Mesothelial cell of epicardium (in vitro differentiated cells): ENCODE measurements at regions not wholly inside any gene's neighbourhood (a gene's known extent, or its start where the extent isn't known, plus 50 kb on each side); places are given as distances from the start of the nearest gene placed in this dataset.

Experiments
- DNase-seq, 2 experiments: peaks; one replicate each; pipeline ENCODE4 v3.0.0; 2021; ENCODE audit warnings: low spot score in 2 of 2; ENCODE audit not compliant: unreplicated experiment in 2 of 2
- H3K27ac Mint-ChIP-seq: 2 replicates; pipeline ENCODE4 v1.8.0; 2021; ENCODE audit warnings: mixed read lengths
- H3K27me3 Mint-ChIP-seq: 2 replicates; pipeline ENCODE4 v1.8.0; 2021; ENCODE audit warnings: low read depth, mixed read lengths
- H3K36me3 Mint-ChIP-seq: 2 replicates; pipeline ENCODE4 v1.8.0; 2021; ENCODE audit warnings: mixed read lengths
- H3K4me1 Mint-ChIP-seq: 2 replicates; pipeline ENCODE4 v1.8.0; 2021; ENCODE audit warnings: mixed read lengths
- H3K4me3 Mint-ChIP-seq: 2 replicates; pipeline ENCODE4 v1.8.0; 2021; ENCODE audit warnings: mild to moderate bottlenecking, moderate library complexity, mixed read lengths
- H3K9me3 Mint-ChIP-seq: 2 replicates; pipeline ENCODE4 v1.8.0; 2021; ENCODE audit warnings: mixed read lengths
- CTCF ChIP-seq: fragments of 200-600 bp; sonication (generic); IDR thresholded peaks from one replicate; pipeline ENCODE4 v1.5.0; 2021; ENCODE audit warnings: antibody characterized with exemption; ENCODE audit not compliant: unreplicated experiment

GRCh38 chr11:134626032-134626431 is 214.0 kb upstream of the B3GAT1 start:
- no peaks in the 10 kb centered on the region for H3K36me3 Mint-ChIP-seq
- no peaks in the 10 kb centered on the region for H3K4me1 Mint-ChIP-seq
- no peak overlapping the region for H3K4me3 Mint-ChIP-seq
- H3K27ac Mint-ChIP-seq = no peak overlapping the region
- no peak for TF ChIP-seq CTCF
- peak in 1 of 2 experiments; percentile 19 for DNase-seq
- H3K27me3 Mint-ChIP-seq = peaks cover 32% of the 10 kb centered on the region
- H3K9me3 Mint-ChIP-seq = no peaks in the 10 kb centered on the region

- no peaks in the 10 kb centered on the region for H3K4me1 Mint-ChIP-seq
- TF ChIP-seq CTCF = no peak
- peak in 1 of 2 experiments; percentile 16 for DNase-seq
- peaks cover 33% of the 10 kb centered on the region for H3K27me3 Mint-ChIP-seq
- H3K27ac Mint-ChIP-seq = no peak overlapping the region
- no peaks in the 10 kb centered on the region for H3K36me3 Mint-ChIP-seq
- no peak overlapping the region for H3K4me3 Mint-ChIP-seq
- no peaks in the 10 kb centered on the region for H3K9me3 Mint-ChIP-seq
Observed at GRCh38 chr11:134625631-134626030, 213.6 kb upstream of the B3GAT1 start.

GRCh38 chr11:134625151-134625550 is 213.1 kb upstream of the B3GAT1 start:
- Mint-ChIP-seq H3K36me3 (no peaks in the 10 kb centered on the region), H3K27ac (no peak overlapping the region), H3K4me1 (no peaks in the 10 kb centered on the region), H3K27me3 (peaks cover 33% of the 10 kb centered on the region), H3K4me3 (no peak overlapping the region), H3K9me3 (no peaks in the 10 kb centered on the region)
- DNase-seq = no peak
- no peak for TF ChIP-seq CTCF

- Mint-ChIP-seq H3K36me3 (no peaks in the 10 kb centered on the region), H3K9me3 (no peaks in the 10 kb centered on the region), H3K4me1 (peaks cover 3% of the 10 kb centered on the region), H3K27ac (no peak overlapping the region), H3K4me3 (no peak overlapping the region), H3K27me3 (peaks cover 33% of the 10 kb centered on the region)
- TF ChIP-seq CTCF = no peak
- DNase-seq = no peak
Observed at GRCh38 chr11:134624166-134624920, 212.3 kb upstream of the B3GAT1 start.

GRCh38 chr11:134623711-134624110 is 211.7 kb upstream of the B3GAT1 start:
- Mint-ChIP-seq H3K27me3 (peaks cover 33% of the 10 kb centered on the region), H3K9me3 (no peaks in the 10 kb centered on the region), H3K4me1 (peaks cover 3% of the 10 kb centered on the region), H3K4me3 (no peak overlapping the region), H3K27ac (no peak overlapping the region), H3K36me3 (no peaks in the 10 kb centered on the region)
- TF ChIP-seq CTCF = no peak
- DNase-seq = no peak
